GM18508 (cell line): ENCODE measurements at regions not wholly inside any gene's neighbourhood (a gene's known extent, or its start where the extent isn't known, plus 50 kb on each side); places are given as distances from the start of the nearest gene placed in this dataset.

Experiments
- ATAC-seq: cut with Tn5 transposase; IDR thresholded peaks from one replicate; pipeline ENCODE4 v1.9.1; 2021; ENCODE audit warnings: moderate number of reproducible peaks; ENCODE audit not compliant: insufficient read depth, unreplicated experiment

DNA sequence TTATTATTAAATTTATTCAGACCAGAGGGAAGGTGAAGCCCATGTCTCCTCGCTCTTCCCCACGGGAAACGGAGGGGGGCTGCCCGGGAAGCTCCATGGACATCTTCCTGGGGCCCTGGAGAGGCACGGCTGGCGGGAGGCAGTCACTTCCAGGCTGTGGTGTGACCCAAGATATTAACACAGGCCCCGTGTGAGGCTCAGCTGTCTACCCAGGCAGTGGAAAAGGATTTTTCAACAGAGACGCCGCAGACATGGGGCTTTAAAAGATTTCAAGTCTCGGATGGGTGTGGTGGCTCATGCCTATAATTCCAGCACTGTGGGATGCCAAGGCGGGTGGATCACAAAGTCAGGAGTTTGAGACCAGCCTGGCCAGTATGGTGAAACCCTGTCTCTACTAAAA lies 117.9 kb downstream of the ERMARD start:
- ATAC-seq, result no peak

DNA sequence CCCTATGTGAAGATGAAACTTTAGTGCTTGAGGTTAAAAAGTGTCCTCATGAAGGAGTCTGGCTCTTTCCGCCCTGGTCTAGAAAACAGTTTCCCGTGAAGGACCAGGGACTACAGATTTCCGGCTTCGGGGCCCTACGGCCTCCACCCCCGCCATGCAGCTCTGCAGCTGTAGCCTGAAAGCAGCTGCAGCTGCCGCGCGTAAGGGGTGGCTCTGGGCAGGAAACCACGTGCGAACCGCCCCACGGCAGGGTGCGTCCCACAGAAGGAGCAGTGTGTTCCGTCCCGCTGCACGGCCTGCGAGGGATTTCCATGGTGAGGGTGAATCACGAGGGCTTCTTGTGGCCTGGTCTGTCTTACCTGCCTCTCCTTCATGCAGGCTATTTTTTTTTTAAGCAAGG lies 117.0 kb downstream of the ERMARD start:
- ATAC-seq, result no peak

DNA sequence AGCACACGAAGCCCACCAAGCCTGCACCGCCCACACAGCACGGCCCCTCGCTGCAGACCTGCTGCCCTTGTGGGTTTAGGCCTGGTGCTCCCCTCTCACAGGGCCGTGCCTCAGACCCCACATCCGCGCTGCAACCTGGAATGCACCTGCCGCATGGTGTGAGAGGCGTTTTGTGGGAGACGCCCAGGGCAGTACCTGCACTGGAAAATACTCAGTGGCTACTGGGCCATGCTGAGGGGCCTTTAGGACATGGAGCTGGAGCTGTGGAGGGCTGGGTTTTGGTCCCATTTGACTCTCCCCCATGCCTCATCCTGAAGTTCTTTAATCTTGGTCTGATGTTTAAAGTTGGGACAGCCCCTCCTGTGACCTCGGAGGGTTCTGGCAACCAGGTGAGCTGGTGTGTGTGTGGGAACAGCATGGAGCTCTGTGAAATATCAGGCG lies 116.3 kb downstream of the ERMARD start:
- no peak for ATAC-seq

DNA sequence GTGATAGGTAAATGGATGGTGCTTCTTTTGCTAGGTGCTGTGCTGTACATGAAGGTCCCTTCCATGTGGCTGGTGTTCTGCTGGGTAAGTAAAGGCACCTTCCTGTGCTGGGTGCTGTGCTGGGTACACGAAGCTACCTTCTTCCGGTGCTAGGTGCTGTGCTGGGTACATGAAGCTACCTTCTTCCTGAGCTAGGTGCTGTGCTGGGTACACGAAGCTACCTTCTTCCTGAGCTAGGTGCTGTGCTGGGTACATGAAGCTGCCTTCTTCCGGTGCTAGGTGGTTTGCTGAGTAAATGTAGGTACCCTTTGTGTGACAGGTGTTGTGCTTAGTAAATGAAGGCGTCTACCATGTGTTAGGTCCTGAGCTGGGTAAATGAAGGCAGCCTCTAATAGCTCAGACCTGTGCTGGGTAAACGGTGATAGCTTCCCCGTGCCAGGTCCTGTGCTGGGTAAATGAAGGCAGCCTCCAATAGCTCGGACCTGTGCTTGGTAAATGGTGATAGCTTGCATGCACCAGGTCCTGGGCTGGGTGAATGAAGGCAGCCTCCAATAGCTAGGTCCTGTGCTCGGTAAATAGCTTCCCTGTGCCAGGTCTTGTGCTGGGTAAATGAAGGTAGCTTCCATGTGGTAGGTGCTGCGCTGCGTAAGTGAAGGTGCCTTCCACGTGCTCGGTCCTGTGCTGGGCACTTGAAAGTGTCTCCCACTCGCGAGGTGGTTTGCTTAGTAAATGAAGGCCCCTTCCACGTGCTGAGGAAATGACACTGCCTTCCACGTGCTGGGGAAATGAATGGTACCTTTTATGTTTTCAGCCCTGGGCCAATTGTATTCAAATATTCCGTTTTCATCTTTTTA lies 115.5 kb downstream of the ERMARD start:
- no peak for ATAC-seq

DNA sequence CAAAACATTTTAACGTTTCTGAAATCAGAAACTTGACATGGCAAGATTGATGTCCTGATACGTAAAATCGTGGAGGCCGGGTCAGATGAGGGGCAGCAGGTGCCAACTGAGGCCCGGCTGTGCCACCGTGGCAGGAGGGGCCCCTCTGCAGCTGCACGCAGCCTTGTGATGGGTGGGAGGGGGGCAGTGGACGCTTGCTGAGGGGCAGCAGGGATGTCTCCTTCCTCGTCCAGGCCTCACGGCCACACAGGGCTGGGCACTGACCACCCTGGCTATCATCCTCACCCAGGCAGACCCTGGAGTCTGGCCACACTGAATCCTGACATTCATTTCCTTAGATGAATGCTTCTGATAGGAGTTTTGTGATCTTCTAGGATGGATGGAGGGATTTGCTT lies 114.7 kb downstream of the ERMARD start:
- ATAC-seq, result no peak

DNA sequence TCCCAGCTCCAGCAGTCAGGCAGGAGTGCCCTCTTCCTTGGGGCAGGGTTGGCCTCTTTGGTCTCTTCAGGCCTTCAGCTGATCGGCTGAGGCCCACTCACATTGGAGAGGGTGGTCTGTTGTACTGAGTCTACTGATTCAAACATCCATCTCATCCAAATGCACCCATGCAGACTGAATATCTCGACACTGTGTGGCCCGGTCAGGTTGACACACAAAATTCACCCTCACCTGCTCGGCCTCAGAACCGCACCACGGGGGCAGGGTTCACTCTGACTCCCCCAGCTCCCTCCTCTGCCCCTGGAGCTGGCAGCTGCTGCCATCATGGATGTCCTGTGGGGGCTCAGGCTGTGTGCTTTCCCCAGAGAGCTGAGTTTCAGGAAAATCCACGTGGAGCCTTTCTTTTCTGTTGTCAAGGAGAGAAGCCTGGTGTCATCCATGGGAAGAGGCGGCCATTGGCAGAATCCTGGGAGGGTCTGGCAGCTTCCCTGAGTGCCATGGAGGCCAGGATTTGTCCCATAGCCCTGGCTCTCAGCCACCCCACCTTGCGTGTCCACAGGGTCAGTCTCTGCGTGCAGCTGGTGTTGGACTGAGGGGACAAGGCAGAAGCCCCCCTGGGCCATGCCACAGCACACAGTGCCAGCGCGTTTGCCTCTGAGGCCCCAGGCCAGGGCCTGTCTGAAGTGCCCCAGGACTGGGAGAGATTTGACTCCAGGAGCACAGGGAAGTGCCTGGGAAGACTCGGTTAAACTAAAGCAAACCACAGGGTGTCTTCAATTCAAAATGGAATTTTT lies 114.1 kb downstream of the ERMARD start:
- no peak for ATAC-seq

DNA sequence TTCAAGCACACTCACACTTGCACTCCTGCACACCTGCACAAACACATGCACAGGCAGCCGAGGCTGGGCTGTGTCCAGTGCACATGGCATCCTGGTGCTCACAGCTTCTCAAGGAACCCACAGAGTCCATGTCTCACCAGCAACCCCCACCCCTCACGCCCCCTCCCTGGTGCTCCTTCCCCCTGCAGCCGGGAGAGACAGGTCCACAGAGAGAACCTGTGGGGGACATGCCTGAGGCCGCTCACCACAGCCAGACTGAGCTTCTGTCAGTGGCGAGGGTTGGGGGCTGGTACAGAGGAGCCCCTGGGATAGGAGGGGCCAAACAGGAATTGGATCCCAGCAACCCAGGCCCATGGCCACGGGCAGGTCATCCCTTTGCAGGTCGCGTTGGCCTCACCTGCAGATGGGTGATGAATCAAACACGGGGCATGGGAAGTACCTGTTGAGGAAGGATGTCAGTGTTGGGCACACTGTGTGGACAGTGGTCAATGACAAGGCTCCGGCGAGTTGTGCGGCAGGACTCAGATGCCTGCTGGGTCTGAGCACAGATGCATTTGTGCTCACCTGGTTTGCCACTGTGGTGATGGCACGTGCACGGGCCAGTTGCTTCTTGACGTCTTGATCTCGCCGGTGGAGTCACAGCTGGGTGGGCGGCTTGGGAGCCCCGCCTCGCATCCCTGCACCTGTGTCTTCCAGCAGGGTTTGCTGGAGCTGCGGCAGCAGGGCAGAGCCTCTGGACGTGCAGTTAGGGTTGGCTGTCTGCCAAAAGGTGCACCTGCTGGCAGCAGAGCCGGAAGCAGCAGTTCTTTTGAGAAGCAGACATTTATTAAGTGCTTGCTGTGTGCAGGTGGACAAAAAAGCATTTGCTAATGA lies 113.0 kb downstream of the ERMARD start:
- ATAC-seq, result no peak

DNA sequence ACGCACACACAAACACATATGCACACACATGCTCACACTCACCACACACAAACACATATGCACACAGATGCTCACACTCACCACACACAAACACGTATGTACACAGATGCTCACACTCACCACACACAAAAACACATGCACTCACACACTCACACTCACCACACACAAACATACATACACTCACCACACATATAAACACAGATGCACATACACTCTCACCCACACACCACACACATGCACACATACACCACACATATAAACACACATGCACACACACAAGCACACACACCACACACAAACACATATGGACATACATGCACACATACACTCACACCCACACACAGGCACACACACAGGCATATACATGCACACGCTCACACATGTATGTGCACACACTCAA lies 112.3 kb downstream of the ERMARD start:
- ATAC-seq, result no peak

DNA sequence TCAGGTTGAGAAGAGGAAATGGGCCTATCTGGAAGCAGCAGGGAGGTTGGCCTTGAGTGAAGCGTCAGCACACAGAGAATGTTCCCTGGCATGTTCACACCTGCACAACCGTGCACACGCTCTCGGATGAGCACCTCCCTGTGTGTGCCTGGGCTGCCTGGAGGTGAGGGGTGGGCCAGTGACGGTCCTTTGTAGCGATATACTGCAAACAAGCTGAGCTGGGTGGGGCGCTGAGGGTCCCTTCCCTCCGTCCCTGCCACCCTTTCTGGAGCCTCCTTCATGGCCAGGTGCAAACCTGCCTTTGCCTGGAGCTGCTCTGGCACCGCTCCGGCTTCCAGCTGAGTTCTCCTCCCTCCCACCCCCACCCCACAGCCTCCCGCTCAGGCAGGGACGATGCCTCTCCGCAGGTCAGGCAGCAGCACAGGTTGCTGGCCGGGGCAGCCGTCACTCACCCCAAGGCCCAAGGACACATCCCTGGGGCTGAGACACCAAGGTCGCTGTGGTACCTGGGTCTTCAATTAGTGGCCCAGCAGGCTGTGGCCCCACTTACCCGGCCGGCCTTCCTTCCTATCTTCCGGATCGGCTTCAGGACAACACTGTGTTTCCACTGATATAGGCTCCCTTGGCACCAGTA lies 111.6 kb downstream of the ERMARD start:
- ATAC-seq, result no peak

DNA sequence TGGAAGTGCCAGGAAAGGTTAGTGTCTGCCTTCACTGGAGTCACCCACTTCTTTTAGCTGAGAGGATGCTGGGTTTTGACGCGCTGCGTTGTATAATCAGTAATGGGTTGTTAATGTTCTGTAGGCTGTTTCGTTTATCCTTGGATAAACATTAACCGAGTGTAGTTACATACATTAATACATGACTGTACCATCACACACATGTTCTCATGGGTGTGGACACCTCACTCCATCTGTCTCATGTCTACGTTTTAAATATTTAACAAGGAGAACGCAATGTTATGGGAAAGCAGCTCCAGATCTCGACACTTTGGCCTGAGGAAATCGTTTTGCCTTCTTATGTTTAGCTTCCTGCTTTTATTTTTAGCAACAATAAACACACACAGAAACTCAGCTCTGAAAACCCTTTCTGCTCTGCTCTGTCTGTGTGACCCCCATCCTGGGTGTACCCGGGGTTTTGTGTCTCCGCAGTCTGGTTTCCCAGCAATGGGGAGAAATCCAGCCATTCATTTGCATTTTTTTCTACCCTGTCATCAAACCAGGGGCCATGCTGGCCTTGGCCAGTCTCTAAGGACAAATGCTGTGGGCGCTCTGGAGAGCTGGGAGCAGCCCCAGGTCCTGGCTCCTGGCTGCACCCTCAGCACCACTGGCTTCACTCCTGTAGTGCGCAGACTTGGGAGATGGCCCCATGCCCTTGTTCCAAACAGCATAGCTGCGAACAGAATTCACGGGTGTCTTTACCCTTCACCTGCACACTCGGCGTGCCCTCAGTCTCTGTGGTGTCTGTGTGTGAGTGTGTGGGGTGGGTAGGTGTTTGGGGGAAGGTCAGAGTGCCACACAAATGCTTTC lies 110.8 kb downstream of the ERMARD start:
- ATAC-seq, result no peak

DNA sequence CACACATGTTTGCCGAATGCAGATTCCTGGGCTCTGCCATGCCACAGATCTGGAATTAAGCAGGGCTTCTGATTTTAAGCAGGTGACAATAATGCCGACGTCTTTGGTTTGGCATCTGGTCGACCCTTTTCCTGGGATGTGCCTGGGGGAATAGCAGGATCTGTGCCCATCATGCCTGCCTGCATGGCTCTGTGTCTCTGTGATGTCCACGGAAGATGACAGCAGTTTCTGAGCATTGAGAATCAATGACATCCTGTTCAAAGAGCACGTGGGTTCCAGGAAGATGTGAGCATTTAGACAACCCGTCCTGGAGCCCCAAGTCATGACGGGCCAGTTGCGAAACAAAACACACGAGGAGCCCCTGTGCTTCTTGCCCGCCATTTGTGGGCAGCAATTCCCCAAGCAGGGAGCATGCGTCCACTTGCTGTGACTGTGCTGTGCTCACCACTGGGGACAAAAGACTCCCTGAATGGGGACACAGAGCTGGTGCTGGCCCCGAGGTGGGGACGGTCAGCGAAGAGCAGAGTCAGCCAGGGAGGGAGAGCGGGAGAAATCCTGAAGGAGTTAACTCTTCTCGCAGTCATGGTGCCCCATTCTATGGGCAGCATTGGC lies 110.1 kb downstream of the ERMARD start:
- no peak for ATAC-seq

DNA sequence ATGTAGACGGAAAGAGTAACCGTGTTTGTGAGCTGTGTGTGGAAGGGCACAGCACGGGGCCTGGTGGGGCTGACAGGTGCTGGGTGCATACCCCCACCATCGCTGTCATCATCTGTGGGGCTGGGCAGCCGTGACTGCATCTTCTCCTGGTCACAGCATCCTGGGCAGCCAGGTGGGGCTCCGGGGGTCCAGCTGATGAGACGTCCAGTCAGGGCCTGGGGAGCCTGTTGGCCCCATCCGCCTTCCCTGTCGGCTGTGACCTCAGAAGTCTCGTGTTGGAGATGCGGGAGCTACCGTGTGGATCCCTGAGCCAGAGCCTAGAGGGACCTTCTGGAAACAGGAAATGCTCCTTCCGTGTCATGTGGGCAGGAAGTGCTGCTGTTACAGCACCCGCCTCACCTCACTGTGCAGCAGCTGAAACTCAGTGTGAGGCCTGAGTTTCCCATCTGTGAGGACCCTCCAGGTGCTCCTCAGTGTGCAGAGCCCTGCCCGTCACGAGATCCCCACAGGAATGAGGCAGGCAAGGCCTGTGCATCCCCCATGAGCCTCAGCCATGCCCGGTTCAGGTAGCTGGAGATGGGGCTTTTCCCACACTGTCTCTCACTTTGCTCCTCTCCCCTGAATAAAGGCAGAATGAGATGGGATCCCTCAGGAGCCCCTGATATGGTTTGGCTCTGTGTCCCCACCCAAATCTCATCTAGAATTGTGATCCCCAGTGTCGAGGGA lies 108.7 kb downstream of the ERMARD start:
- ATAC-seq, result no peak

DNA sequence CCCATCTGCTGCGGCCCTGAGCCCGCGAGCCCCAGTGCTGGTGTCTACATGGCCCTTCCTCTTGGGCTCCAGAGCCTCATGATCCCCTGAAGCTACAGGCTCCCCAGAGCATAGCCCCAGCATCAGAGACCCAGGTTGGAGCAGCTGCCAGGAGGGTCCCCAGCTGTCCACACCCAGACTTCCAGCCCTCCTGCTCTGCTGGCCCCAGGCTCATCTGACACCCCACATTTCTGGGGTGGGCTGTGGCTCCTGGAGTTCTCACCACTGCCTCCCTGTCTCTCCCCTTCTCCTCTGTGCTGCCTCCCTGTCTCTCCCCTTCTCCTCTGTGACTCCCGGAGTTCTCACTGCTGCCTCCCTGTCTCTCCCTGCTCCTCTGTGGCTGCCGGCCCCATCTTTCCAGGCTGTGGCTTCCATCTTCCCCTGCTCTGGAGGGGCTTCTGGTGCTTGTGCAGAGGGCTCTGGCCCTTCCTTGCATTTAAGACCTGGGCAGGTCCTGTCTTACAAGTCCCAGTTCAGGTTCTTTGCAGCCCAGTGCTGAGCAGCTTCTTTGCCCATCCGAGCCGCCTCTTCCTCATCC lies 108.1 kb downstream of the ERMARD start:
- ATAC-seq, result no peak

DNA sequence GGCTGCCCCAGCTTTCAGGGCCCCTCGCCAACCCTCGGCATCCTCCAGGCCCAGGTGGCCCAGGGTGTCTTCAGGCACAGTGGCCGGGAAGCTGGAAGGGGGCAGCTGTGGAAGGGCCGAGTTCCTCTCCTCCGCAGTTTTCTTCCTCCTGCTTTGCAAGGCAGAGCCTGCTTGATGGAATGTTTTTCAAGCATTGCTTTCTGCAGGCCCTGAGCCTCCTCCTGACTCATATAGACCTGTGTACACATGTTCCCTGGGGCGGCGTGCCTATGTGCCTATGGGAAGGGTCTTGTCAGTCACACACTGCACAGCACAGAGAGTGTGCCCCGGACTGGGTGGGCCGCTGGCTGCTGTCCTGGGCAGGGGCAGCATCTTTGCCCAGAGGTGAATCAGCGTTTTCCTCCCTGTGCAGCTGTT lies 107.5 kb downstream of the ERMARD start:
- no peak for ATAC-seq

DNA sequence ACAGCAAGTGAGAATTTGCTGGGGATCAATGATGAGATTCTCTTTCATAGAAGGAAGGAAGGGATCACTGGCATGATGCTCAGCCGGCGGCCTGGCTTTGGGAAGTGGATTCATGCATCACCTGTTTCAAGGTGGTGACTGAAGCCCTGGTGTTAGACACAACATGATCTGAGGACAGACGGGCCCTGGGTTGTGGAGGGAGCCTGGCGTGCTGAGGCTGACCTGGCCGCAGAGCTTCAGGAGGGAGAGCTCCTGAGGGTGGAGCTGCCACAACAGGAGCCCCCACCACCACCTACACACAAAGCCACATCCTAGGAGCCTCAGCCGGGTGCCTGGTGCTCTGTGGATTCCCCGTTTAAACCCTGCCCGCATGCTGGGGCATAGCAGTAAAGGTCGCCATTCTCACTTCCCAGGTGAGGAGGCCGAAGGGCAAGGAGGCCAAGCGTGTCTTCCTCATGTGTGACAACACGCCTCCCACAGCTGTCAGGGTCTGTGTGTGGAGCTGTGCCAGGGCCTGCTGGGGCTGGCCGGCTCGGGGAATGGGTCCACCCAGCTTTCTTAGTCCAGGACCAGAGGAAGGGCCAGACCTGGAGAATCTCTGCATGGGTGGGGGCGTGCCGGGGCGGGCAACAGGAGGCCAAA lies 107.0 kb downstream of the ERMARD start:
- ATAC-seq, result no peak

DNA sequence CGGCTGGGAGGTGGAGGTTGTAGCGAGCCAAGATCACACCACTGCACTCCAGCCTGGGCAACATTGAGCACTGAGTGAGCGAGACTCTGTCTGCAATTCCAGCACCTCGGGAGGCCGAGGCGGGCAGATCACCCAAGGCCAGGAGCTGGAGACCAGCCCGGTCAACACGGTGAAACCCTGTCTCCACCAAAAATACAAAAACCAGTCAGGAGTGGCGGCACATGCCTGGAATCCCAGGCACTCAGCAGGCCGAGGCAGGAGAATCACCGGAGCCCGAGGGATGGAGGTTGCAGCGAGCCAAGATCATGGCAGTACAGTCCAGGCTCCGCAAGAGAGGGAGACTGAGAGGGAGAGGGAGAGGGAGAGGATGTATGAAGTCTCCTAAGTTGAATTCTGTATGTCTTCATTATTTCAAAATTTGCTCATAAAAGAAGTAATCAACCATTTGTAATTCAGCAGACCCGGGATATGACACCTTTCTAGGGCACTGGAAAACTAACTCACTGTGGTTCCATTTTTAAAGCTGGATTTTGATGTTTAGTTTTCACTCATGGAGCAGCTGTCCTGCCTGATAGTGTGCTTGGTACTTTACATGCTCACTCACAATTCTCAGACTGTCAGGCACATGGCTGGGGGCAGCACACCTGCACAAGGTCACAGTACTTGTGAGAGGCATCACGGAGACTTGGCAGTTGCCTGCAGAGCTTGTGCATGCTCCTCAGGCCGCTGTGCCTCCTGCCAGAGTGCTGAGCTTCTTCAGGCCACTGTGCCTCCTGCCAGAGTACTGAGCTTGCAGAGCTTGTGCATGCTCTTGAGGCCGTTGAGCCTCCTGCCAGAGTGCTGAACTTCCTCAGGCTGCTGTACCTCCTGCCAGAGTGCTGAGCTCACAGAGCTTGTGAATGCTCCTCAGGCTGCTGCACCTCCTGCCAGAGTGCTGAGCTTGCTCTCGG lies 106.2 kb downstream of the ERMARD start:
- ATAC-seq, result no peak
